AG04449 (cell line): ENCODE measurements at regions not wholly inside any gene's neighbourhood (a gene's known extent, or its start where the extent isn't known, plus 50 kb on each side); places are given as distances from the start of the nearest gene placed in this dataset.

ENCODE experiments used
- CTCF ChIA-PET: fragments of 350-600 bp; formaldehyde crosslinking; extraction: SDS; loops from one replicate; lab custom pipeline; 2021; ENCODE audit warnings: antibody characterized with exemption; lab: Yijun Ruan, JAX
- POLR2A ChIA-PET: fragments of 400-600, 350-600 bp; formaldehyde crosslinking; extraction: SDS; loops from one replicate; lab custom pipeline; 2020; ENCODE audit warnings: antibody characterized with exemption, inconsistent platforms; lab: Yijun Ruan, JAX
- DNase-seq: peaks from one replicate; pipeline ENCODE4 v3.0.0-alpha.2; 2010; ENCODE audit warnings: low read depth, low spot score
- H3K4me3 ChIP-seq: 2 replicates; pipeline ENCODE4 v1.5.1; 2011; ENCODE audit warnings: low read depth, mild to moderate bottlenecking, control low read depth, low read length
- CTCF ChIP-seq: IDR thresholded peaks from one replicate; pipeline ENCODE4 v1.5.1; 2011; ENCODE audit warnings: mild to moderate bottlenecking, moderate library complexity, low read length, control low read depth, inconsistent platforms; ENCODE audit not compliant: insufficient read depth; ENCODE audit errors: missing control alignments

GRCh38 chr3:7957024-7957423, 544.6 kb upstream of the LMCD1 start:
- POLR2A ChIA-PET, result no interaction called here
- TF ChIP-seq CTCF, result no peak
- CTCF ChIA-PET, result no interaction called here
- no peak overlapping the region for H3K4me3 ChIP-seq
- no peak for DNase-seq

GRCh38 chr3:7959094-7959493, 542.5 kb upstream of the LMCD1 start:
- no peak for DNase-seq
- no peak overlapping the region for H3K4me3 ChIP-seq
- ChIA-PET POLR2A (no interaction called here), CTCF (no interaction called here)
- no peak for TF ChIP-seq CTCF

GRCh38 chr3:7960601-7961000, 541.0 kb upstream of the LMCD1 start:
- ChIA-PET CTCF (no interaction called here), POLR2A (no interaction called here)
- no peak for DNase-seq
- no peak for TF ChIP-seq CTCF
- H3K4me3 ChIP-seq, result no peak overlapping the region

GRCh38 chr3:7962301-7962700, 539.3 kb upstream of the LMCD1 start:
- POLR2A ChIA-PET, result no interaction called here
- DNase-seq, result no peak
- H3K4me3 ChIP-seq, result no peak overlapping the region
- CTCF ChIA-PET, result no interaction called here
- no peak for TF ChIP-seq CTCF

- POLR2A ChIA-PET, result no interaction called here
- CTCF ChIA-PET, result no interaction called here
Measured at GRCh38 chr3:7964899-7965298, 536.7 kb upstream of the LMCD1 start.

GRCh38 chr3:7973006-7973405, 528.6 kb upstream of the LMCD1 start:
- no peak for DNase-seq
- TF ChIP-seq CTCF, result no peak
- no peak overlapping the region for H3K4me3 ChIP-seq
- ChIA-PET CTCF (no interaction called here), POLR2A (no interaction called here)

More at GRCh38 chr3:7964899-7965298, 536.7 kb upstream of the LMCD1 start:
- DNase-seq, result no peak
- no peak overlapping the region for H3K4me3 ChIP-seq
- TF ChIP-seq CTCF, result no peak
